HG03520 (cell line): ENCODE measurements at regions not wholly inside any gene's neighbourhood (a gene's known extent, or its start where the extent isn't known, plus 50 kb on each side); places are given as distances from the start of the nearest gene placed in this dataset.
"Not testable (repeated sequence)": the region's sequence is repeated elsewhere in the genome, so short reads cannot be mapped to it uniquely, and the experiment has no call there.

Source experiments
- ATAC-seq: cut with Tn5 transposase; IDR thresholded peaks from one replicate; pipeline ENCODE4 v1.9.1; 2021; ENCODE audit warnings: mild to moderate bottlenecking, moderate library complexity; ENCODE audit not compliant: unreplicated experiment

DNA sequence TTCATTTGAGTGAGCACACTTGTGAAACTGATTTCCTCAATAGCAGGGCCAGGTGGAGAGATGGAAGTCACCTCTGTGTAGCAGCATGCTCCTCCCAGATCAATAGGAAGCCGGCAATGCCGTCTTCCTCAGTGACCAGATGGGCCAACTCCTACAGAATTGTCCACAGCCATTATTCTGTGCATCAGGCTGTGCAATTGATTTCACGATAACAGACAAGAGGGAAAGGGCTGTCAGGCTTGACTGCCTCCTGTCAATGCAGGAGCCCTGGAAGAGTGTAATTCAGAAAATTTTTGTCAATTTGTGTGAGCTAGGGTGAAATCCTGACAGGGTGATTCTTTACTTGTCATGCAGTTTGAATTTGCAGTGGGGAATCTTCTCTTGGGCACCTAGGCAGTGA is 838.4 kb upstream of the NUDT12 start:
- no peak for ATAC-seq

DNA sequence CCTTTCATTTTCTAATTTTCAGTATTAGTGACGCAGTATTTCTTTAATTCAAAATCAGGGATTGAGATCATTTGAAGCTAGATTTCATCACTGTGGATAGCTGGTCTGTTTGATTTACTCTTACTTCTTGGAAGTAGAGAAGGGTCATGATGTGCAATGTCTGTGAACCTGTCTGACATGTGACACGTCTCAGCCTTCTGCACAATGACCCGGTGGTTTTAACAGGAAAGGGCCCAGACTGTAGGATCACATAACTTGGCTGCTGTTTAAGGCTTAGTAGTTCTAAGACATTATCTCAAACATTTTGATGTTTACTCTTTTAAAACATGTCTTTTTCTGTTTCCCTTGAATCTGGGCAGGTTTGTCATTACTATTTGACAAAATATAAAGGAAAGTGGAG is 823.3 kb upstream of the NUDT12 start:
- ATAC-seq = no peak

DNA sequence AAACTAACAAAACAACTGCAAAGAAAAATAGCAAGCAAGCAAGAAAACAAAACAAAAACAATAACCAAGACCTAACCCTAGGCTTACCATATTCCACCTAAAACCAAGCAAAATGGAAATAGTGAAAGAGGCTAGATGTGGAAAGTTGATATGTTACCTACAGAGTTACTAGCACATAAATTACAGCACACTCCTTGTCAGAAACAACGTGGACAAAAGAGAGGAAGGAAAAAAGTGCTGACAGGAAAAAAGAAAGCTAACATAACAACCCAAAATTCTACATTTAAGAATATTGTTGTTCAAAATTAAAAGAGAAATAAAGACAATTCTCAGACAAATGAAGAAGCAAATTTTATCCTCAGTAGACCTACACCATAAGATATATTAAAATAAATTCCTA is 812.8 kb upstream of the NUDT12 start:
- ATAC-seq = no peak

DNA sequence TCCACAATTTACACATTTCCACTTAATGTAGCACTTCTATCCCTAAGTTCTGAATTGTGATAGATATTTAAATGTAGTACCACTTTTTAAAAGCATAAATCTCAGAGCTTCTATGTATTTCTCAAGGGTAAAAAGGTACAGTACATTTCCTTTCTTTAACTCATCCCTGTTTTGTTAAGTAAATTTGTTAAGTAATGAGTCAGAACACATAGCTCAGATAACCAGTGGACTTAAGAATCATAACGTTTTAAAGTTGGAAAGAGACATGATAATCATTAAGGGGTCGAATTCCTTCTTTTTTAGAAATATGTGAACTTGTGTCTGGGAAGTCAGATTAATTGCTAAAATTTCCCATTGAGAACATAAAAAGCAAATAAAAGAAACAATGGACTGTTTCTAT is 810.2 kb upstream of the NUDT12 start:
- ATAC-seq = no peak

DNA sequence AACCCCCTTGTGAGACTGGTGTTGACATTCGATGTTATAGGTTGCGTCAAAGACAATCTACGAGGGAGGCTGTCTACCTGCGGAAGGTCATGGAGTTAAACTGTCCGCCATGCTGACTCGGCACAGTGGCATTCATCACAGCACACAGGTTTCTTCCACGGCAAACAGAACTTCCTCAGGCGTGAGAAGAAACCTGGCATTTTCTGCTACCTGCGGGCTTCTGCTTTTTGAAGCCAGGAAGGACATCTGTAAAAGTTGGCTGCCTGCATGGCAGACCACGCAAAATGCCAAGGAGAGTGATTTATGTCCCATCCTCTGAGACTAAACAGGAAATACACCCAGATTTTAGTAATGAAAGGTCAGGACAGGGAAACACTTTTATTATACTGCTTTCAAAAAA is 809.8 kb upstream of the NUDT12 start:
- no peak for ATAC-seq

DNA sequence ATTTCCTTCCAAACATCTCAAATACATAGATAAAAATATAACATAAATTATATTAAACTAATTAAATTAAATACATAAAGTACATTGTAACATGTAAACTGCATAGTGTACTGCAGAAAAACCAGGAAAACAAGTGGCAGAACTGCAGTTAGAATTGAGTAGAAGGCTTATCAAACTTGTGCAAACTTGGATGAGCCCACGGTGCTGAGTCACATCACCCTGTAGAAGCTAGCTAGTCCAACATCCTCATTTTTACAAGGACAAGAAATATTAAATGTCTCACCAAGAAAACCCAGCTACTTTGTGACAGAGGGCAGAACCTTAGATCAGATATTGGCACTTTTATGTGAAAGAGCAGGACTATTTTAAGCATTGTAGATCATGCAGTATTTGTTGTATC is 807.9 kb upstream of the NUDT12 start:
- ATAC-seq = no peak

DNA sequence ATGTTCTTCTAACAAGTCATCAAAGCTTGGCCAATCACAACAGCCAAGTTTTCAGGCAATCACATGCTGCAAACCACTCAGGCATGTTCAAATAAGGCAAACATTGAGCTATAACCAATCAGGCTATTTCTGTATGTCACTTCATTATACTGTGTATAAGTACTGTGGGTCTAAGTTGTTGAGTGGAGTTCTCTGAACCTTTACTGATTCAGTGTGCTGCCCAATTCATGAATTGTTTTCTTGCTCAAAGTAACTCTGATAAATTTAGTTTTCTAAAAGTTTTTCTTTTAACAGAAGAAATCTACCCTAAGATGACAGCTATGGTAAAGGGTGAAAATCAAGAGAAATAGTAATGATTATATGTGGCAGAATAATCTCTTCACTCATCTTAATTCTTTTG is 805.4 kb upstream of the NUDT12 start:
- ATAC-seq = no peak

DNA sequence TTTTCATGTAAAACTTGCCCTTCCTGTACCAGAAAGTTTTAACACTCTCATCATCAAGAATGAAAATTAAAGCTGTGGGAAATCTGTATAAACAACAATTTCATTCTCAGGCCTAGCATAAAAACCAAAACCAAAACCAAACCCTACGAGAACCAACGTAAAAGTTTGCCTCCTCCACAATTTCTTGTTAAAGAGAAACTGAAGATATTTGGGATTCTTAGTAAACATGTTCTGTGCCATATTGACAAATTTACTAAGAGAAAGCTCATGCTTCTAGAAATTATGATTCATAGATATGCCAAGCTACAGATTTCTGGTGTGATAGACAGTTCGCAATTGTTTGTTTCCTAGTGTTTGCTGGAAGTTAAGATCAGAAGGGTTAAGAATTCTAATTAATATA is 801.0 kb upstream of the NUDT12 start:
- ATAC-seq = no peak

DNA sequence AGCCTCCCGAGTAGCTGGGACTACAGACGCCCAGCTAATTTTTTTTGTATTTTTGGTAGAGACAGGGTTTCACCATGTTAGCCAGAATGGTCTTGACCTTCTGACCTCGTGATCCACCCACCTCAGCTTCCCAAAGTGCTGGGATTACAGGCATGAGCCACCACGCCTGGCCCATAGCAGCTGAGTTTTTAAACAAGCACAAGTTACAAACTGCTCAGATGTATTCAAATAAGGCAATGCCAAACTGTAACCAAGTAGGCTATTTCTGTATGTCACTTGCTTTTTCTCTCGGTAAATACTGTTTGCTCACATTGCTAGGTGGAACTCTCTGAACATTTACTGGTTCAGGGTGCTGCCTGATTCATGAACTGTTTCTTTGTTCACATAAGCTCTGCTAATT is 799.3 kb upstream of the NUDT12 start:
- ATAC-seq = no peak

DNA sequence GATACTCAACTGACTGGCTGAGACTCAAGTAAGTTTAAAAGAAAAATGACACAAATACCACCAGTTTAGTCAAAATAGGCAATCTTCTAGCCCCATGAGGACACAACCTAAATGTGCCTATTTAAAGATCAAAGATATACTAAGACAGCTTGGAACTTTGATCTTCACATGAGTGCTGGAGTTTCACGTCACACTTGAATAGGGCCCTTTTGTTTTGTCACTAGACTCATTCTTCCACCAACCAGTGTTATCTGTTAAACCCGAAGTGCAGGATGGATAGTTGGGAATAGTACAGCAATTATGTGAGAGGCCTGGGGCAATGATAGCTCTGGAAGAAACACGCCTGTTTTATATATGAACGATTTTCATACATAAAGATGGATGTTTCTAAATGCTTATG is 792.8 kb upstream of the NUDT12 start:
- no peak for ATAC-seq

DNA sequence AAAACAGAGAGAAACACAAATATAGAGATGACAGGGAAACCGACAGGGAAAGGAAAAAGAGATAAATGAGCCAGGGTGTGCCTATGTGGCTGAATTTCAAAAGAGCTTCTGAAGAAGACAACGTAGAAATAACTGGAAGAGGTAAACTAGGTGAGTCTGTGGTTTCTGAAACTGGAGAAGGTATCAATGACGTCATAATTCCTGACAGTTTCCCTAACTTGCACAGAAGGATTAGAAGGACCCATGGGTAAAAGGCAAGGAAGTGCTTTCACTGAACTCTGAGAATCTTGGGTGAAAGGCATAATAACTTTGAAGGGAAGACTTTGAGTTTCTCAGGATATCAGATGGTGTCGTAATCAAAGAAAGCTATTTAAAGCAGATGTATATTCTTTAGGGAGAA is 790.8 kb upstream of the NUDT12 start:
- ATAC-seq = no peak

DNA sequence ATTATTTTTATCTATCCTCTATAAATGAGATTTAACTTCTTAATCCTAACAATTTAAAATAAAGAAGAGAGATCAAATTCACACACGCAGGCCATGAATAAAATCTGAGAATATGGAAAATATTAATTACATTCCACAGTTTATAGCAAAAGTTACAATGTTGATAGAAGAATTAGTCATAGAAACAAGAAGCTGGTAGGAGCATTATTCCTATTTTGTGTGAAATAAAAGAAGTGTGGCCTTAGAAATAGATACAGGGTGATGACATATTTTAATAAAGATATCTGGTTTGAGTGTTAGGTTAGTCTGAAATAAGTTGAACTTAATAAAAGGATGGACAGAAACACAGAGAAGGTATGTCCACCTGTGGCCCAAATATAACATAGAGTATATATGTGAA is 790.4 kb upstream of the NUDT12 start:
- ATAC-seq = no peak

DNA sequence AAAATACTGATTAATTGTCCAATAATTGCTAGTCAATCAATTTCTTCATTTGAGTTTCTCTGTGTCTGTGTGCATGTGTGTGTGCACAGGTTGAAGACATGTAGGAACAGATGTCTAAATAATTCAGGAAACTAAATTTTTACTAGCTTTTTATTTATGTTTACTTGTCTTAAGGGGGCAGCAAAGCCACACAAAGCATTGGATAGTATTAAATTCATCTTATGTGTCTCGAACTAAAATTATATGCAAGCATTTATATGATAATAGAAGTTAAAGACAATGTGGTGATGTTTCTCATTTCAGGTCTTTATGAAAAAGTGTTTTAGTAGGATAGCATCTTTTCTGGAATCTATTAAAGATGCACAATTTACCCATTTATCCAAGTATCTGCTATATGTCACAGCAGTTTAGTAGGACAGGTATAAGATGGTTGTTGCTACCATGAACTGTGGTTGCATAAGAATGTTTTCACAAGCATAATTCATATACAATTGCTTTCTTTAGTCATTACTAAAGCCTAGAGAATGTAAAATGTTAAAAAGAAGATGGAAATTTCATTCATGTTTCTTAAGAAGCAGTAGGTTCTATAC is 784.6 kb upstream of the NUDT12 start:
- ATAC-seq = no peak

DNA sequence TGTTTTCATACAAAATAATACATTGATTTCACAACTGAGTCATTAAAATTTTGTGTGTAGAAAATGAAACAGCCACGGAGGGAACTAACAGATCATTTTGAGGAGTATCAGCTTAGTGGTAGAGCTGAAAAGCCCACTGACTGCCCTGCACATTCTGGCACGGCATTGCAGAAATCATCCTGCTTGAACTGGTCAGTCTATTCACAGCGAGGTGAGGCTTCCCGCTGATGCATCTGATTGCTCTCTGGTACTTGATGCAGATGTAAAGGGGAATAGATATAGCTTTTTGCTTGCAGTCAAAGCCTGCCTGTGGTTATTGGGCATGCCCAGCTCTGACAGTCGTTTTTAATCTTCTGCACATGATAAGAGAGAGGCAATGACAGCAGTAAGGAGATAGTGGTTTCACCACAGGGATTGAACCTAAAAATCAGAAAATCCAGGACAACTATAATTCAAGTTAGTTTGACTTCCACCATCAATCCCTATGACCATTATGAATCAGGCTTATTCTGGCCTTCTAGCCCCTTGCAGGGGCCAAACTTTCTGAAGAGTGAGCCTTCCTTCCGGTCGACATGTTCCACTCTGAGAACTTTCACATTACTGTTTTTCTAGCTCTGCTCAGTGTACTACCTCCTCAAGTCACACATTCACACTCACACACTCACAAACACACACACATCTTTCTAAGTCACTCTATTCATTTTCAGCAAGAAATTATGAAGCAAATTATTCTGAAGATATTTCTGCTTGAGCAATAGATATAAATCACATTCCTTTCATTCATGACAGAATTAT is 782.8 kb upstream of the NUDT12 start:
- no peak for ATAC-seq

DNA sequence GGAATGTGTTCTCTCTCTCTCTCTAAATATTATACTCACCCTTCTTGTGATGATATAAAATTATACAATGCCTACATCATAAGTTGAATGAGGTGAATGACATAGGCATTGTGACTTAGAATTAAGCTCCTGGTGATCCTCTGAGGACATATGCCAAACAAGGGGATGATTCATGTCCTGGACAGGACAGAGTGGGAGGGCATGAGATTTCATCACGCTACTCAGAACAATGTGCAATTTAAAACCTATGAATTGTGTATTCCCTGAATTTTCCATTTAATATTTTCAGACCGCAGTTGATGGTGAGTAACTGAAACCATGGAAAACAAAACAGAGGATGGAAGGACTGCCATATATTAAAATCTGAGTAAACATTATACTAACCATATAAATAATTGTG is 782.2 kb upstream of the NUDT12 start:
- no peak for ATAC-seq

DNA sequence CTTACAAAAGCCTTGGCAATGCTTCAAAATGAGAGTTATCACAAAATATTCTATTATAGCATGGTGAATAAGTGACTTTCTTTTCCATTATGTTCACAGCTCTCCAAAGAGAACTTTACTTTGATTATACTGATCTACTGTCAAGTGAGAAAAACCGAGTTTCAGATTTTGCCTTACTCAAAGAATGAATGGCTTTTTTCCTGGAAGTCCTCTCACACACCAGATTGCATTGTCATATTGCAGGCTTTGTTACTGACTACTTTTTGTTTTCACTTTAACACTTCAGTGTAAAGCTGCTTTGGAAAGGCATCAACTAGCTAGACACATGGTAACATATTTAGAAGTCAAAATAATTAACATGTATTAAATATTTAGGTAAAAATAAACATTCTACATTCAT is 765.2 kb upstream of the NUDT12 start:
- ATAC-seq = no peak

DNA sequence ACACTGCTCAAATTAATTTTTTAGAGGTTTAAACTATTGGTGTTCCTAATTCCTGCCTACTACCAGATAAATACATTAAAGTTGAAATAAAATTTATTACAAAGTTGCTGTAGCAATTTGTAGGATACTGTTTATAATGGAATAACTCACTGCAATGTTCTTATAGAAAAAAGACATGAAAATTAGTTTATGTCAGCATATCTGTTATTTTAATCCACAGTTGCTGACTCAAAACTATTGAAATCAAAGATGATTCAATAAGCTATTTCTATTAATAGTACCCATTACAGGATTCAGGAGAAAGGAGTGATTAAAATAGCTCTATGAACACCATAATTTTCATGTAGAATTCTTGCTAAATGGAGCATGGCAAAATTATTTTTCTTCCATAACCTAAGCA is 764.4 kb upstream of the NUDT12 start:
- no peak for ATAC-seq

DNA sequence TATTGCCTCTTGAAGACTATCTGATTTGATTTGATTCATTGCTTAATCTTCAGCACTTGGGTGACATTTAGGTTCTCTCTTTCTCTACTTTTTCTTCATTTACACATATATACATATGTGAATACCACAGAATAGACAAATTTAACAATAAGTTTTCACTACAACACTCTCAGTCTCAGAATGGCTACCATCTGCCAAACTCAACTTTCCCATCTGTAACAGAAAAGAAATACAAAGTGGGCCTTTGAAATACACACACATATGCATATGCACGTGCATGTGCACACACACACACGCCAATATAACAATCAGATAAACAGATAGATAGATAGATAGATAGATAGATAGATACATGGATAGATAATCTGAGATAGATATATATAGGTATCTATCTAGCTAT is 762.8 kb upstream of the NUDT12 start:
- no peak for ATAC-seq

DNA sequence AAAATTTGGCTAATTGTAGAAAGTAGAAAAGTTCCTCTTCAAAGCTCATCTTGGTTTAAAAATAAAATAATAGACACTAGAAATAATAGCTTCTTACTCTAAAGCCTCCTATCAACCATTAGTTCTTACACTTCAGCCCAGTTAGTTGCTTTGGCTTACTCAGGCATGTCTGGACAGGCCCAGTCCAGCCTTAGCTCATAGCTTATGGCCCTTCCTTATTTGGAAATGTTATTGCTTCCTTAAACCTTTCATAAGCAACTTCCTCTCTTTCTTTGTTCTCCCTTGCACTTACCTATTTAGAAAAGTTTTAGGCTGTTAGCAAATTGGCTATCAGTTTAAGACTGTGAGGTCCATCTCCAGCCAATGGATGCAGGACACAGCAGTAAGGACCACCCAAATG is 754.1 kb upstream of the NUDT12 start:
- ATAC-seq = not testable (repeated sequence)

DNA sequence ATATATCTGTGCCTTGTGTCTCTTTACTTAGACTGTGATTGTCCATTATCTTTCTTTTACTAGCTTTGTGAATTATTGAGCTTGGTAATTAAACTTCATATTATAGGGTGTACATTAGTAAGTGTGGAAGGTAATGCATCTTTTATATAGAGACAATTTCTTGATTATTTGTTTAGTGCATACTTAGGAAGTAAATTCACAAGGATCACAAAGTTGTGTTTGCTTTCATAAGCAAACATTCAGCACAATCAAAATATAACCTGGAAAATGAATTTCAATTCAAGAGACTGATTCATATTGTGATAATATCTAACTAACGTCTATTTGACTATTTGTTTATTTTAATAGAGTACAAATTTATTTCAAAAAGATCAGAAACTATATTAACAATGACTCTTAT is 749.9 kb upstream of the NUDT12 start:
- no peak for ATAC-seq

DNA sequence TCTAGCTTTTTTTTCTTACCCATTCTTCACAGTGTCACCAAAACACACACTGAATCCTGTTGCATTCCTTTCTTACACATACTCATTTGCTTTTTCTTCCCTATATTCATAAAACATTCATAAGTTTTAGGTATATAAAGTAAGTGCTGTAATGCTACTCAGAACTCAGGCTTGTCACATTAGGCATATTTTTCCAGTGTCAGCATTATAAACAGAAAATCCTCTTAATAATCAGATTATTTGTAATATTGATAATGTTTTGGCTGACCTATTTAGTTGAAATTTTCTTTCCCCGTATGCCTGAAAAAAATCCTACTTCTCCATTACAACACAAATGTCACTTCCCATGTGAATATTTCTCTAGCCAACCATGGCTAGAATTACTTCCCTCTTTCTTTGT is 743.0 kb upstream of the NUDT12 start:
- ATAC-seq = no peak

DNA sequence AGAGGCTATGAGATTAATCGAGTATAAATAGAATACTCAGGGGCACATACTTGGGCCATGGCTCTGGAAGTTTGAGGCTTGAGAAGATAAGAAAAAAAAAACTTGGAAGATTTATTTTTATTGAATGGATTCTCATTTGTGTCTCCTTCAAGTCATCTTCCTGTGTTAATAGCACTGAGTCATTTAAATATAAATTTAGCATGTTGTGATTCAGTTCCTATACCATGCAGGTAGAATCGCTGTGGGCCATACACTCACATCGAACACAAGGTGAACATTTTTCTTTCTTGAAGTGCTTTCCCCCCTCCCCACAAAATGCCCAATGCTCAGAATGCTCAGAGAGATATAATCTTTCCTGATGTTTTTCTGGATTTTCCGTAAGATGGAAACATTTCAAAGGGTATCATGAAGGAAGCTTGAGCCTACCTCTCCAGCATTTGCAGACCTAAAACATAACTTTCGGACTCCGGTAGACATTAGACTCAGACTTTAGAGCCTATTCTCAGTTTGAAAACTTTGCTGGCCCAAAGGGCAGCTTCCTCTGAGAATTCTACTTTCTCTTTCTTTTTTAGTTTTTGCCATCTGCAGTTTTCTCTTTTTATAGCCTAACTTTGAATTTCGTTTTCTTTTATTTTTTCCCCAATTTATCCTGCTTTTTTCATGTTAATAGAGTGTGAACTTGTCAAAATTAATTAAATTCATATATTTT is 737.6 kb upstream of the NUDT12 start:
- ATAC-seq = no peak
